Gastroesophageal sphincter (tissue), 3 donors: ENCODE measurements at regions not wholly inside any gene's neighbourhood (a gene's known extent, or its start where the extent isn't known, plus 50 kb on each side); places are given as distances from the start of the nearest gene placed in this dataset.

ENCODE experiments used
- CTCF ChIP-seq, 4 experiments: fragments of 200-600 bp in 2 of 4; fragments of 450-650 bp in 2 of 4; sonication (generic) in 1 of 4; IDR thresholded peaks; one replicate each; pipeline ENCODE4 v1.5.1; 2017 to 2019; ENCODE audit warnings: antibody characterized with exemption in 4 of 4, mild to moderate bottlenecking in 2 of 4, moderate library complexity in 2 of 4
- EP300 ChIP-seq: sonication (generic); formaldehyde crosslinking; IDR thresholded peaks from one replicate; pipeline ENCODE4 v1.6.1; 2017; ENCODE audit warnings: antibody characterized with exemption, mild to moderate bottlenecking
- POLR2A ChIP-seq, 2 donors: fragments of 450-650 bp; IDR thresholded peaks; one replicate each; pipeline ENCODE4 v1.6.1; 2017; ENCODE audit warnings: antibody characterized with exemption in 2 of 2, mild to moderate bottlenecking in 2 of 2, moderate library complexity in 1 of 2
- POLR2AphosphoS5 ChIP-seq: sonication (generic); formaldehyde crosslinking; IDR thresholded peaks from one replicate; pipeline ENCODE4 v1.6.1; 2017; ENCODE audit warnings: antibody characterized with exemption

DNA sequence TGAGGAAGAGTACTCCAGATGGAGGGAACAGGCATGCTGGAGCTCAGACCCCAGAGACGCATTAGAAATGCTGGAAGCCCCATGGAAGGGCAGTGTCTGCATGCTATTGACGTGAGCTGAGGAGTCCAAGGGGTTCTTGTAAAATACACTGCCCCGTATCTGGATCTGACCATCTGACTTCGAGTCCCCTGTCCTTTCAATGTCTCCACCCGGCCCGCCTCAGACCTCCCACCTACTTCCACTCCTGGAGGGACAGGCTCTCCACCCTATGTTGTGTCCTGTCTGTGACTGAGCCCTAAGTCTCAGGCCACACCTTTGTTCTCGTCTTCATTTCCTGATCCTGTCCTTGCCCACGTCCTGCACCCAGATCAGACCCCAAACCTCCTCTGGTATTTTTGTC is 496.3 kb downstream of the CDH26 start:
- no peak for TF ChIP-seq POLR2AphosphoS5
- TF ChIP-seq EP300: no peak
- no peak for TF ChIP-seq CTCF (IDR thresholded peaks at IDR 0.05)
- no peak for TF ChIP-seq POLR2A (IDR thresholded peaks at IDR 0.05)
